Vagina (tissue), 2 donors: ENCODE measurements at regions not wholly inside any gene's neighbourhood (a gene's known extent, or its start where the extent isn't known, plus 50 kb on each side); places are given as distances from the start of the nearest gene placed in this dataset.

Experiments used
- DNase-seq, 2 donors: peaks; one replicate each; pipeline ENCODE4 v3.0.0-alpha.2; 2017; ENCODE audit errors: extremely low spot score in 2 of 2
- H3K27ac ChIP-seq: fragments of 200-600 bp; sonication (generic); one replicate; pipeline ENCODE4 v1.5.1; 2019
- H3K27me3 ChIP-seq: fragments of 200-600 bp; sonication (generic); one replicate; pipeline ENCODE4 v1.5.1; 2019
- H3K36me3 ChIP-seq, 2 donors: fragments of 200-600 bp; sonication (generic); one replicate each; pipeline ENCODE4 v1.5.1; 2017 to 2019
- H3K4me1 ChIP-seq: fragments of 200-600 bp; sonication (generic); one replicate; pipeline ENCODE4 v1.5.1; 2019
- H3K4me3 ChIP-seq, 2 donors: fragments of 200-600 bp; sonication (generic); 1 replicate in 1 of 2; 2 replicates in 1 of 2; pipeline ENCODE4 v1.5.1; 2016 to 2019
- H3K9me3 ChIP-seq: fragments of 200-600 bp; sonication (generic); one replicate; pipeline ENCODE4 v1.5.1; 2019
- POLR2A ChIP-seq, 2 donors: fragments of 450-650 bp; IDR thresholded peaks; one replicate each; pipeline ENCODE4 v1.6.1; 2017; ENCODE audit warnings: antibody characterized with exemption in 2 of 2, mild to moderate bottlenecking in 2 of 2, moderate library complexity in 2 of 2
- POLR2AphosphoS5 ChIP-seq, 2 donors: sonication (generic); formaldehyde crosslinking; IDR thresholded peaks; one replicate each; pipeline ENCODE4 v1.9.0; 2017; ENCODE audit warnings: antibody characterized with exemption in 2 of 2, mild to moderate bottlenecking in 2 of 2, low read depth in 1 of 2; ENCODE audit not compliant: insufficient read depth in 1 of 2
- intact Hi-C: fragments of 100-400 bp; cut with DNase I; formaldehyde crosslinking; loops from one replicate; pipeline ENCODE4 v1.15.1; 2023
- TF ChIP-seq, protein P1 (sequence below), 3 experiments: fragments of 450-650 bp in 2 of 3; fragments of 200-600 bp in 1 of 3; sonication (generic) in 1 of 3; IDR thresholded peaks; one replicate each; pipeline ENCODE4 v1.5.1; 2017 to 2019; ENCODE audit warnings: antibody characterized with exemption in 3 of 3, mild to moderate bottlenecking in 2 of 3, moderate library complexity in 2 of 3

DNA sequence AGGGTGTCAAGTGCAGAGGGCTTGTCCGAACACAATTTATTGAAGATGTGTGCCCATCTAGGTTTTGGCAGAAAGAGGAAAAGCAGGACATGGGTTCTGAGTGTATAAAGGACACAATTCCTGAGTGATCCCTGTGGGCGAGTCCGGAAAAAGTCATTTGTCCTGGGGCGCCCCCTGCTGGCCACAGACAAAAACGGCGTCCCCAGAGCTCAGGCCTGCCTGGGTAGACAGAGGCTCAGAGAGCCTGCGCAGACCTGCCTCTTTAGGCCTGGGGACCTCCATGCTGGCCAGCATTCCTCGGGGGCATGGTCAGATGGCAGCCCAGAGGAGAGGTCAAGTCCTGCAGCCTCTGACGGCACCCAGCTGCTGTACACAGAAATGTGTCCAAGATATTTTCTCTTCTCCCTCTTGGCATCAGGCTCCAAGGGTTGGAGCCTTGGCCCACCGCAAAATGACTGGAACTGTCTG, 65.5 kb upstream of the LRP8 start:
- H3K27me3 ChIP-seq: no peaks in the 10 kb centered on the region
- no peaks in the 10 kb centered on the region for H3K36me3 ChIP-seq
- H3K27ac ChIP-seq: no peak overlapping the region
- no peaks in the 10 kb centered on the region for H3K4me1 ChIP-seq
- H3K9me3 ChIP-seq: no peaks in the 10 kb centered on the region
- no peak for DNase-seq
- TF ChIP-seq, protein P1, sequence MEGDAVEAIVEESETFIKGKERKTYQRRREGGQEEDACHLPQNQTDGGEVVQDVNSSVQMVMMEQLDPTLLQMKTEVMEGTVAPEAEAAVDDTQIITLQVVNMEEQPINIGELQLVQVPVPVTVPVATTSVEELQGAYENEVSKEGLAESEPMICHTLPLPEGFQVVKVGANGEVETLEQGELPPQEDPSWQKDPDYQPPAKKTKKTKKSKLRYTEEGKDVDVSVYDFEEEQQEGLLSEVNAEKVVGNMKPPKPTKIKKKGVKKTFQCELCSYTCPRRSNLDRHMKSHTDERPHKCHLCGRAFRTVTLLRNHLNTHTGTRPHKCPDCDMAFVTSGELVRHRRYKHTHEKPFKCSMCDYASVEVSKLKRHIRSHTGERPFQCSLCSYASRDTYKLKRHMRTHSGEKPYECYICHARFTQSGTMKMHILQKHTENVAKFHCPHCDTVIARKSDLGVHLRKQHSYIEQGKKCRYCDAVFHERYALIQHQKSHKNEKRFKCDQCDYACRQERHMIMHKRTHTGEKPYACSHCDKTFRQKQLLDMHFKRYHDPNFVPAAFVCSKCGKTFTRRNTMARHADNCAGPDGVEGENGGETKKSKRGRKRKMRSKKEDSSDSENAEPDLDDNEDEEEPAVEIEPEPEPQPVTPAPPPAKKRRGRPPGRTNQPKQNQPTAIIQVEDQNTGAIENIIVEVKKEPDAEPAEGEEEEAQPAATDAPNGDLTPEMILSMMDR (IDR thresholded peaks at IDR 0.05): peak; percentile 87 to 96 (median 89)
- no peak for TF ChIP-seq POLR2A (IDR thresholded peaks at IDR 0.05)
- intact Hi-C loops: loop anchor here (2.0 kb wide), 1 partner anchor 115 kb away; no protein-coding TSS in a partner anchor
- no peak overlapping the region for H3K4me3 ChIP-seq

DNA sequence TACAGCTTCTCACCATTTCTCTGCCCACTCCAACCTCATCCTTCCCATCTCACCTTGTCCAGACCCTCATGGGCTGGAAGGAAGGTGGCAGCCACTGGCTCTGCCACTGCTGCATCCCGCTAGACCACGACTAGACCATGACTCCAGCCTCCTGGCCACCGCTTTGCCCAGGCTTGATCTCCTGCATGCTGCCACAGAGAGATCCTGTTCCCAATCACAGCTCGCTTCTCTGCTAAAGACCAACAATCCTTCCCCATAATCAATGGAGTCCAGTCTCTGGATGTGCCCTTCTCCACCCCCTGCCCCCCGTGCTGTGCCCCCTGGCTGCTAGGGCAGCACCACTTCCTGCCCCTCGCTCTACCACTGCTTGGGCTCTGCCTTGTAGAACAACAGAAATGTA, 64.9 kb upstream of the DMRTB1 start:
- no peaks in the 10 kb centered on the region for H3K36me3 ChIP-seq
- H3K4me1 ChIP-seq: no peaks in the 10 kb centered on the region
- no peaks in the 10 kb centered on the region for H3K27me3 ChIP-seq
- TF ChIP-seq, protein P1 (IDR thresholded peaks at IDR 0.05): no peak
- TF ChIP-seq POLR2AphosphoS5 (IDR thresholded peaks at IDR 0.05; ENCODE audit: insufficient read depth in 1 of 2, low read depth in 1 of 2) (no peak), POLR2A (IDR thresholded peaks at IDR 0.05) (no peak)
- intact Hi-C loops: no loop called here
- no peak overlapping the region for H3K27ac ChIP-seq
- no peaks in the 10 kb centered on the region for H3K9me3 ChIP-seq
- DNase-seq: no peak
- no peak overlapping the region for H3K4me3 ChIP-seq

DNA sequence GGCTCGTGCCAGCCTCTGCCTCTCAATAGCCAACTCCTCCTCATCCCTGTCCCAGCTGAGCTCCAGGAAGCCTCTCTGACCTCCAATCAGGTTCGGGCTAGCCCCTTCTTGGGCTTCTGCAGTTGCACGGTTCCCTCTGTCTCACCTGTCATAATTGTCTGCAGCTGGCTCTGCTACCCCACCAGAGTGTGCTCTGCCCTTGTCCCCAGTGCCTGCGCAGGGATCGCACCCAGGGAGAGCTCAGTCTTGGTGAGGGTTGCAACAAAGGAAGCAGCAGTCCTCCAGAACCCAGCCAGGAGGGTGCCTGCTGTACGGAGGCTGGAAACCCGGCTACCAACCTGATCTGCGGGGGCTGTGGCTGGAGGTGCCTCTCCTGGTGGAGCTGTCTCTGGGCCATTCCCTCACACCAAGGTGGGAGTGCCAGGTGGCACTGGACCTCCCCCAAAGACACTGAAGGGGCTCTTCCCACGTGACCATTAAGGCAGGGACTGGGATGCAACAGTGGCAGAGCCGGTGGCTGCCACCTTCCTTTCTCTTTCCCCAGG, 63.5 kb upstream of the DMRTB1 start:
- Histone ChIP-seq H3K9me3 (no peaks in the 10 kb centered on the region), H3K36me3 (no peaks in the 10 kb centered on the region), H3K27ac (no peak overlapping the region), H3K27me3 (no peaks in the 10 kb centered on the region), H3K4me1 (no peaks in the 10 kb centered on the region), H3K4me3 (no peak overlapping the region)
- intact Hi-C loops: no loop called here
- DNase-seq: no peak
- TF ChIP-seq, protein P1 (IDR thresholded peaks at IDR 0.05): no peak
- TF ChIP-seq POLR2AphosphoS5 (IDR thresholded peaks at IDR 0.05; ENCODE audit: insufficient read depth in 1 of 2, low read depth in 1 of 2) (no peak), POLR2A (IDR thresholded peaks at IDR 0.05) (no peak)

DNA sequence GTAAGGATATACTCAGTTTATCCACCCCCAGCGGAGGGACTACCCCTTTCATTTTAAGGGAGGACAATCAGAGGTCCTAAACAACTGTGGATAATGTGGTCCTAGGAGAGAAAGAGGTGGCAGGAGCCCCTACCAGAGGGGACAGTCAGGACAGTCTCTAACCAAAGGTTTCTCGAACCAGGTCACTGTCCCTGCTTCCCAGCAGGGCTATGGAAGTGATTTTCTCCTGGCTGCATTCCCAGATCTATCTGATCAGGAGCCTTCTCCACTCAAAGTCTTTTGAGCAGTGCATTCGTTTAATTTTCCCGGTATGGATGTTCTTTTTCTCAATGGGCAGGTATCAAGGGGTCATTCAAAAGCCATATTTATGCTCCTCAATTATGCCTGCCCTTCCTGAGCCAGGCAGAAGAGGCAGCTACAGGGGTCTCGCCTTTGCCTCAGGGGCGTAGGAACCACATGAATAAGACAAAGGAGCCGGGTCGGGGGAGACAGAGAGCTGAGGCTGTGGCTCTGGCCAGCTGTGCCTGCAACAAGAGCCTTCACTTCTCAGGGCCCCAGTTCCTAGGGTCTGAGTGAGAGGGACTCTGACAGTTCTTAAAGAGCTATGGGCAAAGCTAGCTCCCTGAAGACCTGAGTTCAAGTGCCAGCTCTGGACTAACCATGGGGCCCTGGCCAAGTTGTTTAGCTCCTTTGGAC, 62.5 kb upstream of the DMRTB1 start:
- intact Hi-C loops: no loop called here
- H3K4me1 ChIP-seq: no peaks in the 10 kb centered on the region
- no peak for DNase-seq
- no peaks in the 10 kb centered on the region for H3K36me3 ChIP-seq
- H3K4me3 ChIP-seq: no peak overlapping the region
- H3K27ac ChIP-seq: no peak overlapping the region
- TF ChIP-seq POLR2A (IDR thresholded peaks at IDR 0.05) (no peak), POLR2AphosphoS5 (IDR thresholded peaks at IDR 0.05; ENCODE audit: insufficient read depth in 1 of 2, low read depth in 1 of 2) (no peak)
- TF ChIP-seq, protein P1 (IDR thresholded peaks at IDR 0.05): no peak
- no peaks in the 10 kb centered on the region for H3K9me3 ChIP-seq
- H3K27me3 ChIP-seq: no peaks in the 10 kb centered on the region

DNA sequence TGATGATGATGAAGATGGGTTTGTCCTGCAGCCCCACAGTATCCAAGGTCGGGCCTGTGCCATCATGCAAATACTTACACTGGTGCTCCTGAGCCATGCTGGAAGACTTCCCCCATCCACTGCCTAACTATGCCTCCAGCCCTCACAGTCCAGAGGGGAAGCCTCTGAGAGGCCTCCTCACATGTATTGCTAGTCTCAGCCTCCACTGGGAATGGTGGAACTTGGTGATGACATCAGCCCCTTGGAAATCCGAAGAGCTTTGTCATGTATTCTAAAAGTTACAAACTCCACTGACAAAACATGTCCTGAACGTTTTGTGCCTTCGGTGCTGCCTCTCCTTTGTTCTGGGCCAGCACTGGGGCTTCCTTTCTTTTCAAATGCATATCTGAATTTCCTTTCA, 61.1 kb upstream of the DMRTB1 start:
- Histone ChIP-seq H3K27me3 (no peaks in the 10 kb centered on the region), H3K27ac (no peak overlapping the region), H3K4me1 (no peaks in the 10 kb centered on the region), H3K9me3 (no peaks in the 10 kb centered on the region), H3K4me3 (no peak overlapping the region), H3K36me3 (no peaks in the 10 kb centered on the region)
- intact Hi-C loops: no loop called here
- TF ChIP-seq POLR2AphosphoS5 (IDR thresholded peaks at IDR 0.05; ENCODE audit: insufficient read depth in 1 of 2, low read depth in 1 of 2): no peak
- TF ChIP-seq, protein P1 (IDR thresholded peaks at IDR 0.05): no peak
- no peak for TF ChIP-seq POLR2A (IDR thresholded peaks at IDR 0.05)
- no peak for DNase-seq
